Karpas-422 (cell line): ENCODE measurements at regions not wholly inside any gene's neighbourhood (a gene's known extent, or its start where the extent isn't known, plus 50 kb on each side); places are given as distances from the start of the nearest gene placed in this dataset.

Experiments used
- DNase-seq: peaks from one replicate; pipeline ENCODE4 v3.0.0-alpha.2; 2015
- H2AFZ ChIP-seq: fragments of 200-600 bp; sonication (generic); 2 replicates; pipeline ENCODE4 v1.6.1; 2014; ENCODE audit warnings: antibody characterized with exemption, low read length, mixed read lengths
- H3K27ac ChIP-seq: fragments of 200-600 bp; sonication (generic); 2 replicates; pipeline ENCODE4 v1.5.1; 2014; ENCODE audit warnings: mild to moderate bottlenecking, low read length, moderate library complexity
- H3K27me3 ChIP-seq: fragments of 200-600 bp; sonication (generic); 2 replicates; pipeline ENCODE4 v1.6.1; 2014; ENCODE audit warnings: low read length, mixed read lengths
- H3K36me3 ChIP-seq: fragments of 200-600 bp; sonication (generic); 2 replicates; pipeline ENCODE4 v1.6.1; 2014; ENCODE audit warnings: low read length, mixed read lengths; ENCODE audit not compliant: insufficient read depth
- H3K4me1 ChIP-seq: fragments of 200-600 bp; sonication (generic); 2 replicates; pipeline ENCODE4 v1.6.1; 2014; ENCODE audit warnings: mild to moderate bottlenecking, low read length, mixed read lengths
- H3K4me2 ChIP-seq: fragments of 200-600 bp; sonication (generic); 2 replicates; pipeline ENCODE4 v1.6.1; 2014; ENCODE audit warnings: low read length, low read depth, mild to moderate bottlenecking; ENCODE audit not compliant: poor library complexity, severe bottlenecking
- H3K4me3 ChIP-seq: fragments of 200-600 bp; sonication (generic); 2 replicates; pipeline ENCODE4 v1.5.1; 2014; ENCODE audit warnings: mild to moderate bottlenecking, antibody characterized with exemption, low read length, mixed read lengths
- H3K79me2 ChIP-seq: fragments of 200-600 bp; sonication (generic); 2 replicates; pipeline ENCODE4 v1.6.1; 2014; ENCODE audit warnings: mild to moderate bottlenecking, low read length, mixed read lengths
- H3K9ac ChIP-seq: fragments of 200-600 bp; sonication (generic); 2 replicates; pipeline ENCODE4 v1.6.0; 2014; ENCODE audit warnings: low read length
- H3K9me2 ChIP-seq: fragments of 200-600 bp; sonication (generic), shearing (Covaris generic); replicated peaks from 2 replicates; pipeline ENCODE4 v1.6.0; 2014; ENCODE audit warnings: mild to moderate bottlenecking, low read length, moderate library complexity; ENCODE audit not compliant: insufficient read depth
- H3K9me3 ChIP-seq: fragments of 300-700, 200-600 bp; sonication (generic); 2 replicates; pipeline ENCODE4 v1.6.1; 2014; ENCODE audit warnings: low read length, mixed read lengths
- H4K20me1 ChIP-seq: fragments of 200-600 bp; sonication (generic); 2 replicates; pipeline ENCODE4 v1.6.1; 2014; ENCODE audit warnings: mild to moderate bottlenecking, antibody characterized with exemption, low read length, low read depth; ENCODE audit not compliant: insufficient read depth

GRCh38 chr5:124102486-124102885 lies 590.5 kb downstream of the CSNK1G3 start:
- H3K36me3 ChIP-seq, result no peaks in the 10 kb centered on the region
- no peak overlapping the region for H3K9ac ChIP-seq
- no peak overlapping the region for H2AFZ ChIP-seq
- H3K9me2 ChIP-seq, result no peaks in the 10 kb centered on the region
- H4K20me1 ChIP-seq, result no peaks in the 10 kb centered on the region
- no peaks in the 10 kb centered on the region for H3K4me1 ChIP-seq
- no peak for DNase-seq
- no peaks in the 10 kb centered on the region for H3K9me3 ChIP-seq
- no peaks in the 10 kb centered on the region for H3K27me3 ChIP-seq
- H3K79me2 ChIP-seq, result no peaks in the 10 kb centered on the region
- H3K4me3 ChIP-seq, result no peak overlapping the region
- H3K4me2 ChIP-seq, result no peak overlapping the region
- no peak overlapping the region for H3K27ac ChIP-seq

GRCh38 chr5:124093658-124094057 lies 581.7 kb downstream of the CSNK1G3 start:
- Histone ChIP-seq H3K9me2 (no peaks in the 10 kb centered on the region), H3K36me3 (no peaks in the 10 kb centered on the region), H2AFZ (no peak overlapping the region), H3K4me1 (no peaks in the 10 kb centered on the region), H3K27me3 (no peaks in the 10 kb centered on the region), H3K4me3 (no peak overlapping the region), H3K79me2 (no peaks in the 10 kb centered on the region), H3K9ac (no peak overlapping the region), H3K27ac (no peak overlapping the region), H3K4me2 (no peak overlapping the region), H3K9me3 (no peaks in the 10 kb centered on the region), H4K20me1 (no peaks in the 10 kb centered on the region)
- DNase-seq, result no peak

GRCh38 chr5:124090115-124090514 lies 578.1 kb downstream of the CSNK1G3 start:
- H3K27me3 ChIP-seq, result no peaks in the 10 kb centered on the region
- no peaks in the 10 kb centered on the region for H3K9me3 ChIP-seq
- no peak for DNase-seq
- no peak overlapping the region for H2AFZ ChIP-seq
- H3K9ac ChIP-seq, result no peak overlapping the region
- H3K4me2 ChIP-seq, result no peak overlapping the region
- H3K4me1 ChIP-seq, result no peaks in the 10 kb centered on the region
- no peaks in the 10 kb centered on the region for H3K36me3 ChIP-seq
- no peaks in the 10 kb centered on the region for H3K9me2 ChIP-seq
- H3K79me2 ChIP-seq, result no peaks in the 10 kb centered on the region
- H3K27ac ChIP-seq, result no peak overlapping the region
- no peaks in the 10 kb centered on the region for H4K20me1 ChIP-seq
- no peak overlapping the region for H3K4me3 ChIP-seq

- Histone ChIP-seq H4K20me1 (no peaks in the 10 kb centered on the region), H3K9ac (no peak overlapping the region), H3K27me3 (no peaks in the 10 kb centered on the region), H3K4me1 (no peaks in the 10 kb centered on the region), H3K27ac (no peak overlapping the region), H3K4me3 (no peak overlapping the region), H2AFZ (no peak overlapping the region), H3K4me2 (no peak overlapping the region), H3K9me2 (no peaks in the 10 kb centered on the region), H3K9me3 (no peaks in the 10 kb centered on the region), H3K79me2 (no peaks in the 10 kb centered on the region), H3K36me3 (no peaks in the 10 kb centered on the region)
- no peak for DNase-seq
Observed at GRCh38 chr5:124089578-124089977, 577.6 kb downstream of the CSNK1G3 start.

GRCh38 chr5:124088289-124089032 lies 576.5 kb downstream of the CSNK1G3 start:
- H3K27ac ChIP-seq, result no peak overlapping the region
- no peak overlapping the region for H3K9ac ChIP-seq

GRCh38 chr5:124087752-124088151 lies 575.8 kb downstream of the CSNK1G3 start:
- Histone ChIP-seq H3K4me1 (no peaks in the 10 kb centered on the region), H3K27ac (no peak overlapping the region), H4K20me1 (no peaks in the 10 kb centered on the region), H3K27me3 (no peaks in the 10 kb centered on the region), H3K79me2 (no peaks in the 10 kb centered on the region), H3K4me3 (no peak overlapping the region), H3K4me2 (no peak overlapping the region), H2AFZ (no peak overlapping the region), H3K9me3 (no peaks in the 10 kb centered on the region), H3K9me2 (no peaks in the 10 kb centered on the region), H3K9ac (no peak overlapping the region), H3K36me3 (no peaks in the 10 kb centered on the region)
- no peak for DNase-seq

More at GRCh38 chr5:124088289-124089032, 576.5 kb downstream of the CSNK1G3 start:
- H3K9me2 ChIP-seq, result no peaks in the 10 kb centered on the region
- no peaks in the 10 kb centered on the region for H3K9me3 ChIP-seq
- H3K4me3 ChIP-seq, result no peak overlapping the region
- no peaks in the 10 kb centered on the region for H3K79me2 ChIP-seq
- no peaks in the 10 kb centered on the region for H3K36me3 ChIP-seq
- H3K4me1 ChIP-seq, result no peaks in the 10 kb centered on the region
- no peak overlapping the region for H2AFZ ChIP-seq
- DNase-seq, result no peak
- no peaks in the 10 kb centered on the region for H4K20me1 ChIP-seq
- H3K27me3 ChIP-seq, result no peaks in the 10 kb centered on the region
- H3K4me2 ChIP-seq, result no peak overlapping the region

GRCh38 chr5:124080256-124080655 lies 568.3 kb downstream of the CSNK1G3 start:
- Histone ChIP-seq H3K9ac (no peak overlapping the region), H3K79me2 (no peaks in the 10 kb centered on the region), H2AFZ (no peak overlapping the region), H3K4me3 (no peak overlapping the region), H3K9me3 (no peaks in the 10 kb centered on the region), H3K36me3 (no peaks in the 10 kb centered on the region), H3K9me2 (no peaks in the 10 kb centered on the region), H3K27ac (no peak overlapping the region), H3K4me1 (no peaks in the 10 kb centered on the region), H3K4me2 (no peak overlapping the region), H3K27me3 (no peaks in the 10 kb centered on the region), H4K20me1 (no peaks in the 10 kb centered on the region)
- DNase-seq, result no peak

GRCh38 chr5:124079062-124079461 lies 567.1 kb downstream of the CSNK1G3 start:
- Histone ChIP-seq H3K4me2 (no peak overlapping the region), H3K36me3 (no peaks in the 10 kb centered on the region), H3K9me2 (no peaks in the 10 kb centered on the region), H3K4me1 (no peaks in the 10 kb centered on the region; the same call in 1 of the 2 replicates), H3K4me3 (no peak overlapping the region), H3K79me2 (no peaks in the 10 kb centered on the region), H2AFZ (no peak overlapping the region), H3K9ac (no peak overlapping the region), H3K27ac (no peak overlapping the region), H4K20me1 (no peaks in the 10 kb centered on the region), H3K27me3 (no peaks in the 10 kb centered on the region), H3K9me3 (no peaks in the 10 kb centered on the region)
- no peak for DNase-seq
